ENCODE measurements at regions not wholly inside any gene's neighbourhood (a gene's known extent, or its start where the extent isn't known, plus 50 kb on each side); places are given as distances from the start of the nearest gene placed in this dataset.
"Not testable (repeated sequence)": the region's sequence is repeated elsewhere in the genome, so short reads cannot be mapped to it uniquely, and the experiment has no call there.

DNA sequence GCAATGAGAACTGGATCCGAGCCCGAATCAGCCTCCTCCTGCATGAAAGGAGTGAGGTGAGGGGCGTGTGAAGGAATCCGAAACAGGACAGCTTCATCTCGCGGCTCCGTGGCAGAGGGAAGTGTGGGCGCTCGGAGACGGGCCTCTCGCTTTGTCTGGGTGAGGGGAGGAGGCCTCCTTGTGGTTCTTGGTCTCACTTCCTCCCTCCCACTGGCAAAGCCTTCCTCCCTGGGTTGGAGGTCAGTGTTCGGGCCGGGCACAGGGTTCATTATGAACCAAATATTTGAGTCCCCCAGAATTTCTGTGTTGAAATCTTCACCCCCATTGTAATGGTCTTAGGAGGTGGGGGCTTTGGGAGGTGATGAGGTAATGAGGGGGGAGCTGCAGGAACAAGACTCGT lies 219.4 kb upstream of the SGCG start:
- H3K9me3 Mint-ChIP-seq; H4K20me1 ChIP-seq (replicated peaks; ENCODE audit: insufficient read depth); H3K4me2 ChIP-seq; H3K27ac Mint-ChIP-seq; H3K27me3 Mint-ChIP-seq (ENCODE audit: insufficient read depth, low read depth, poor library complexity); H3K4me1 ChIP-seq (ENCODE audit: insufficient read depth); H3K27ac ChIP-seq (ENCODE audit: low read depth); H3K4me1 Mint-ChIP-seq; H2AFZ ChIP-seq; H3K4me3 Mint-ChIP-seq; ATAC-seq; H3K36me3 ChIP-seq (ENCODE audit: insufficient read depth); H3K9me2 ChIP-seq (ENCODE audit: insufficient read depth); H3K27me3 ChIP-seq (ENCODE audit: insufficient read depth); H3K36me3 Mint-ChIP-seq (ENCODE audit: low read depth); H3K4me3 ChIP-seq; H3K79me2 ChIP-seq (replicated peaks; ENCODE audit: insufficient read depth); DNase-seq (ENCODE audit: low spot score); H3F3A ChIP-seq (replicated peaks; ENCODE audit: low read depth): not testable (repeated sequence)

DNA sequence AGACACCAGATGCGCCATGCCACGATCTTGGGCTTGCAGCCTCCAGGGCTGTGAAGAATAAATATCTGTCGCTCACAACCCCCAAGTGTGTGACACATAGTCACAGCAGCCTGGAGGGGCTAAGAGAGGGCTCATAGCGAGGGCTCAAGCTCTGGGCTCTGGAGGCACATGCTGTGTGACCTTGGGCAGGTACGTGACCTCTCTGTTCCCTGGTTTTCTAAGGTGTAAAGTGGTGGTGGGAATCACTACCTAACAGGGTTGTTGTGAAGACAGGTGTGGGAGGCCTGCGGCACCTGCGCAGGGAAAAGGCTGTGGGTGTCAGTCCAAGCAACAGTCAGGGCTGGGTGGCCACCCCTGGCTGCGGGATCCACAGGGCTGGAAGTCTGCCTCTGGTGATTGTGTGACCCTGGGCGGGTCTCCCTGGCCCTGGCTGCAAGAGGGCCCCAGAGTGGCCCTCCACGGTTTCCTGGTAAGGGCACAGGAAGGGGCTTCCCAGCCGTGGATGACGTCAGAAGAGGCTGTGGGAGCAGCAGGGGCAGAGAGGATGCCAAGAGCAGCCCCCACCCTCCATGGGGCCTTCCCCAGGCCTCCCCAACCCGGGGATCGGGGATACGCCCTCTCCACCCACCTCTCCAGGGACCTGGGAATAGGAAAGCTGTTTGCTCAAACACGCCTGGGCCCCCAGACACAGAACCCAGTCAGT lies 218.8 kb upstream of the SGCG start:
- no peaks in the 10 kb centered on the region for H3K36me3 ChIP-seq (ENCODE audit: insufficient read depth)
- peaks cover 8% of the 10 kb centered on the region for H3K27me3 Mint-ChIP-seq (ENCODE audit: insufficient read depth, low read depth, poor library complexity)
- no peak overlapping the region for H3K4me2 ChIP-seq
- no peaks in the 10 kb centered on the region; the same call in 2 of the 3 replicates for H3K4me1 Mint-ChIP-seq
- no peaks in the 10 kb centered on the region for H3K4me1 ChIP-seq (ENCODE audit: insufficient read depth)
- H3K36me3 Mint-ChIP-seq (ENCODE audit: low read depth), result no peaks in the 10 kb centered on the region; the same call in 2 of the 3 replicates
- no peak overlapping the region for H3K27ac Mint-ChIP-seq
- no peak overlapping the region for H2AFZ ChIP-seq
- ATAC-seq, result no peak
- H3K9me3 Mint-ChIP-seq, result no peaks in the 10 kb centered on the region; the same call in 2 of the 3 replicates
- no peak overlapping the region for H3K4me3 Mint-ChIP-seq
- no peaks in the 10 kb centered on the region for H3K79me2 ChIP-seq (replicated peaks; ENCODE audit: insufficient read depth)
- H3K9me2 ChIP-seq (ENCODE audit: insufficient read depth), result no peaks in the 10 kb centered on the region
- no peak overlapping the region for H3K4me3 ChIP-seq
- H4K20me1 ChIP-seq (replicated peaks; ENCODE audit: insufficient read depth), result no peaks in the 10 kb centered on the region
- H3F3A ChIP-seq (replicated peaks; ENCODE audit: low read depth), result no peaks in the 10 kb centered on the region
- DNase-seq (ENCODE audit: low spot score), result no peak
- no peak overlapping the region for H3K27ac ChIP-seq (ENCODE audit: low read depth)
- H3K27me3 ChIP-seq (ENCODE audit: insufficient read depth), result no peaks in the 10 kb centered on the region
- TF ChIP-seq POLR2AphosphoS5 (IDR thresholded peaks at IDR 0.05; ENCODE audit: low read depth), result no peak
- TF ChIP-seq, protein P1, sequence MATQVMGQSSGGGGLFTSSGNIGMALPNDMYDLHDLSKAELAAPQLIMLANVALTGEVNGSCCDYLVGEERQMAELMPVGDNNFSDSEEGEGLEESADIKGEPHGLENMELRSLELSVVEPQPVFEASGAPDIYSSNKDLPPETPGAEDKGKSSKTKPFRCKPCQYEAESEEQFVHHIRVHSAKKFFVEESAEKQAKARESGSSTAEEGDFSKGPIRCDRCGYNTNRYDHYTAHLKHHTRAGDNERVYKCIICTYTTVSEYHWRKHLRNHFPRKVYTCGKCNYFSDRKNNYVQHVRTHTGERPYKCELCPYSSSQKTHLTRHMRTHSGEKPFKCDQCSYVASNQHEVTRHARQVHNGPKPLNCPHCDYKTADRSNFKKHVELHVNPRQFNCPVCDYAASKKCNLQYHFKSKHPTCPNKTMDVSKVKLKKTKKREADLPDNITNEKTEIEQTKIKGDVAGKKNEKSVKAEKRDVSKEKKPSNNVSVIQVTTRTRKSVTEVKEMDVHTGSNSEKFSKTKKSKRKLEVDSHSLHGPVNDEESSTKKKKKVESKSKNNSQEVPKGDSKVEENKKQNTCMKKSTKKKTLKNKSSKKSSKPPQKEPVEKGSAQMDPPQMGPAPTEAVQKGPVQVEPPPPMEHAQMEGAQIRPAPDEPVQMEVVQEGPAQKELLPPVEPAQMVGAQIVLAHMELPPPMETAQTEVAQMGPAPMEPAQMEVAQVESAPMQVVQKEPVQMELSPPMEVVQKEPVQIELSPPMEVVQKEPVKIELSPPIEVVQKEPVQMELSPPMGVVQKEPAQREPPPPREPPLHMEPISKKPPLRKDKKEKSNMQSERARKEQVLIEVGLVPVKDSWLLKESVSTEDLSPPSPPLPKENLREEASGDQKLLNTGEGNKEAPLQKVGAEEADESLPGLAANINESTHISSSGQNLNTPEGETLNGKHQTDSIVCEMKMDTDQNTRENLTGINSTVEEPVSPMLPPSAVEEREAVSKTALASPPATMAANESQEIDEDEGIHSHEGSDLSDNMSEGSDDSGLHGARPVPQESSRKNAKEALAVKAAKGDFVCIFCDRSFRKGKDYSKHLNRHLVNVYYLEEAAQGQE (IDR thresholded peaks at IDR 0.05; ENCODE audit: unreplicated experiment), result no peak
- TF ChIP-seq JUNB (IDR thresholded peaks at IDR 0.05; ENCODE audit: unreplicated experiment), result no peak
- TF ChIP-seq, protein P2, sequence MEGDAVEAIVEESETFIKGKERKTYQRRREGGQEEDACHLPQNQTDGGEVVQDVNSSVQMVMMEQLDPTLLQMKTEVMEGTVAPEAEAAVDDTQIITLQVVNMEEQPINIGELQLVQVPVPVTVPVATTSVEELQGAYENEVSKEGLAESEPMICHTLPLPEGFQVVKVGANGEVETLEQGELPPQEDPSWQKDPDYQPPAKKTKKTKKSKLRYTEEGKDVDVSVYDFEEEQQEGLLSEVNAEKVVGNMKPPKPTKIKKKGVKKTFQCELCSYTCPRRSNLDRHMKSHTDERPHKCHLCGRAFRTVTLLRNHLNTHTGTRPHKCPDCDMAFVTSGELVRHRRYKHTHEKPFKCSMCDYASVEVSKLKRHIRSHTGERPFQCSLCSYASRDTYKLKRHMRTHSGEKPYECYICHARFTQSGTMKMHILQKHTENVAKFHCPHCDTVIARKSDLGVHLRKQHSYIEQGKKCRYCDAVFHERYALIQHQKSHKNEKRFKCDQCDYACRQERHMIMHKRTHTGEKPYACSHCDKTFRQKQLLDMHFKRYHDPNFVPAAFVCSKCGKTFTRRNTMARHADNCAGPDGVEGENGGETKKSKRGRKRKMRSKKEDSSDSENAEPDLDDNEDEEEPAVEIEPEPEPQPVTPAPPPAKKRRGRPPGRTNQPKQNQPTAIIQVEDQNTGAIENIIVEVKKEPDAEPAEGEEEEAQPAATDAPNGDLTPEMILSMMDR (conservative IDR thresholded peaks at IDR 0.05; ENCODE audit: low read depth in 2 of 2), result no peak
- no peak for TF ChIP-seq ZNF114 (CRISPR knock-in tag; IDR thresholded peaks at IDR 0.05)
- no peak for TF ChIP-seq STAT1 (IDR thresholded peaks at IDR 0.05; ENCODE audit: unreplicated experiment)
- TF ChIP-seq, protein P3, sequence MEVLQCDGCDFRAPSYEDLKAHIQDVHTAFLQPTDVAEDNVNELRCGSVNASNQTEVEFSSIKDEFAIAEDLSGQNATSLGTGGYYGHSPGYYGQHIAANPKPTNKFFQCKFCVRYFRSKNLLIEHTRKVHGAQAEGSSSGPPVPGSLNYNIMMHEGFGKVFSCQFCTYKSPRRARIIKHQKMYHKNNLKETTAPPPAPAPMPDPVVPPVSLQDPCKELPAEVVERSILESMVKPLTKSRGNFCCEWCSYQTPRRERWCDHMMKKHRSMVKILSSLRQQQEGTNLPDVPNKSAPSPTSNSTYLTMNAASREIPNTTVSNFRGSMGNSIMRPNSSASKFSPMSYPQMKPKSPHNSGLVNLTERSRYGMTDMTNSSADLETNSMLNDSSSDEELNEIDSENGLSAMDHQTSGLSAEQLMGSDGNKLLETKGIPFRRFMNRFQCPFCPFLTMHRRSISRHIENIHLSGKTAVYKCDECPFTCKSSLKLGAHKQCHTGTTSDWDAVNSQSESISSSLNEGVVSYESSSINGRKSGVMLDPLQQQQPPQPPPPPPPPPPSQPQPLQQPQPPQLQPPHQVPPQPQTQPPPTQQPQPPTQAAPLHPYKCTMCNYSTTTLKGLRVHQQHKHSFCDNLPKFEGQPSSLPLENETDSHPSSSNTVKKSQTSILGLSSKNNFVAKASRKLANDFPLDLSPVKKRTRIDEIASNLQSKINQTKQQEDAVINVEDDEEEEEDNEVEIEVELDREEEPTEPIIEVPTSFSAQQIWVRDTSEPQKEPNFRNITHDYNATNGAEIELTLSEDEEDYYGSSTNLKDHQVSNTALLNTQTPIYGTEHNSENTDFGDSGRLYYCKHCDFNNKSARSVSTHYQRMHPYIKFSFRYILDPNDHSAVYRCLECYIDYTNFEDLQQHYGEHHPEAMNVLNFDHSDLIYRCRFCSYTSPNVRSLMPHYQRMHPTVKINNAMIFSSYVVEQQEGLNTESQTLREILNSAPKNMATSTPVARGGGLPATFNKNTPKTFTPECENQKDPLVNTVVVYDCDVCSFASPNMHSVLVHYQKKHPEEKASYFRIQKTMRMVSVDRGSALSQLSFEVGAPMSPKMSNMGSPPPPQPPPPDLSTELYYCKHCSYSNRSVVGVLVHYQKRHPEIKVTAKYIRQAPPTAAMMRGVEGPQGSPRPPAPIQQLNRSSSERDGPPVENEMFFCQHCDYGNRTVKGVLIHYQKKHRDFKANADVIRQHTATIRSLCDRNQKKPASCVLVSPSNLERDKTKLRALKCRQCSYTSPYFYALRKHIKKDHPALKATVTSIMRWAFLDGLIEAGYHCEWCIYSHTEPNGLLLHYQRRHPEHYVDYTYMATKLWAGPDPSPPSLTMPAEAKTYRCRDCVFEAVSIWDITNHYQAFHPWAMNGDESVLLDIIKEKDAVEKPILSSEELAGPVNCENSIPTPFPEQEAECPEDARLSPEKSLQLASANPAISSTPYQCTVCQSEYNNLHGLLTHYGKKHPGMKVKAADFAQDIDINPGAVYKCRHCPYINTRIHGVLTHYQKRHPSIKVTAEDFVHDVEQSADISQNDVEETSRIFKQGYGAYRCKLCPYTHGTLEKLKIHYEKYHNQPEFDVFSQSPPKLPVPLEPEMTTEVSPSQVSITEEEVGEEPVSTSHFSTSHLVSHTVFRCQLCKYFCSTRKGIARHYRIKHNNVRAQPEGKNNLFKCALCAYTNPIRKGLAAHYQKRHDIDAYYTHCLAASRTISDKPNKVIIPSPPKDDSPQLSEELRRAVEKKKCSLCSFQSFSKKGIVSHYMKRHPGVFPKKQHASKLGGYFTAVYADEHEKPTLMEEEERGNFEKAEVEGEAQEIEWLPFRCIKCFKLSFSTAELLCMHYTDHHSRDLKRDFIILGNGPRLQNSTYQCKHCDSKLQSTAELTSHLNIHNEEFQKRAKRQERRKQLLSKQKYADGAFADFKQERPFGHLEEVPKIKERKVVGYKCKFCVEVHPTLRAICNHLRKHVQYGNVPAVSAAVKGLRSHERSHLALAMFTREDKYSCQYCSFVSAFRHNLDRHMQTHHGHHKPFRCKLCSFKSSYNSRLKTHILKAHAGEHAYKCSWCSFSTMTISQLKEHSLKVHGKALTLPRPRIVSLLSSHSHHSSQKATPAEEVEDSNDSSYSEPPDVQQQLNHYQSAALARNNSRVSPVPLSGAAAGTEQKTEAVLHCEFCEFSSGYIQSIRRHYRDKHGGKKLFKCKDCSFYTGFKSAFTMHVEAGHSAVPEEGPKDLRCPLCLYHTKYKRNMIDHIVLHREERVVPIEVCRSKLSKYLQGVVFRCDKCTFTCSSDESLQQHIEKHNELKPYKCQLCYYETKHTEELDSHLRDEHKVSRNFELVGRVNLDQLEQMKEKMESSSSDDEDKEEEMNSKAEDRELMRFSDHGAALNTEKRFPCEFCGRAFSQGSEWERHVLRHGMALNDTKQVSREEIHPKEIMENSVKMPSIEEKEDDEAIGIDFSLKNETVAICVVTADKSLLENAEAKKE (CRISPR knock-in tag; IDR thresholded peaks at IDR 0.05), result no peak
- no peak for TF ChIP-seq CREB1 (CRISPR knock-in tag; IDR thresholded peaks at IDR 0.05; ENCODE audit: low read depth)
- TF ChIP-seq, protein P4, sequence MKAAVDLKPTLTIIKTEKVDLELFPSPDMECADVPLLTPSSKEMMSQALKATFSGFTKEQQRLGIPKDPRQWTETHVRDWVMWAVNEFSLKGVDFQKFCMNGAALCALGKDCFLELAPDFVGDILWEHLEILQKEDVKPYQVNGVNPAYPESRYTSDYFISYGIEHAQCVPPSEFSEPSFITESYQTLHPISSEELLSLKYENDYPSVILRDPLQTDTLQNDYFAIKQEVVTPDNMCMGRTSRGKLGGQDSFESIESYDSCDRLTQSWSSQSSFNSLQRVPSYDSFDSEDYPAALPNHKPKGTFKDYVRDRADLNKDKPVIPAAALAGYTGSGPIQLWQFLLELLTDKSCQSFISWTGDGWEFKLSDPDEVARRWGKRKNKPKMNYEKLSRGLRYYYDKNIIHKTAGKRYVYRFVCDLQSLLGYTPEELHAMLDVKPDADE (IDR thresholded peaks at IDR 0.05), result no peak

All from GM23338 (cell line).